ENCODE measurements at regions not wholly inside any gene's neighbourhood (a gene's known extent, or its start where the extent isn't known, plus 50 kb on each side); places are given as distances from the start of the nearest gene placed in this dataset.

DNA sequence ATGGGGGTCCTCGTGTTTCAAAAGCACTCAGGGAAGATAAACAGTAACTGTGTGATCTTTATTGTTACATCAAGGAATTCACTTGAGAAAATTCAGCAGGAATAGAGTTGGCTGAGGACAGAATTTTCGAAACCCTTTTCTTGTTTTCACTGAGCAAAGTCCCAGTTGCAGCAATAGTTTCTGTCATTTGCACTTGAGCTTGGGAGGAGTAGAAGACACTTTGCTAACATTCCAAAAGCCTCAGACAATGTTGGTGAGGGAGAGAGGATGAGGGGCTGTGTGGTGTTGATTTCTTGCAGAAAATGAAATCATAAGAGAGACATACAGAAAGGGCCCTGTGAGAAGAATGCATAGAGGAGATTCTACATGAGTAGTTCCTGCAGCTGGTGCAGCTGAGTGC is 151.9 kb upstream of the DIPK2B start:
- DNase-seq: no peak

GRCh38 chrX:45351478-45351877 is 150.8 kb upstream of the DIPK2B start:
- no peak for DNase-seq

- no peak for DNase-seq
Observed at GRCh38 chrX:45348296-45348695, 147.6 kb upstream of the DIPK2B start.

- DNase-seq: no peak
Observed at GRCh38 chrX:45347877-45348276, 147.2 kb upstream of the DIPK2B start.

DNA sequence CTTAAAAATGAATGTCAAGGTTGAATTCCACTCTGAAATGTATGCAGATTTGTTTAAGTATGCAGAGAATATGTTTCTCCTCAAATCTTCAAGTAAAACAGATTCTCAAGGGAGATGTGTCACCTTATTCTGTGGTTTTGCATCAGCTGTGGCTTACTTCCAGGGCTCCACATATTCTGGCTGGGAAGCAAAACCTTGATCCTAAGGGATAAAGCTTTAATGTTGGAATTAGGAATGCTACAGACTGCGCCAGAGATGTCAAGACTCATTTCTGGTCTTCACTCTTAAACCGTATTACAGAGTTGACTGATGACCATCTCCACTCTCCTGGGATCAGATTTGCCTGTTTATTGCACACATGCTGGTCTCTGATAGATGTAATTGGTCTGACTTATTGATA is 143.9 kb upstream of the DIPK2B start:
- DNase-seq: no peak

GRCh38 chrX:45329217-45329616 is 128.5 kb upstream of the DIPK2B start:
- no peak for DNase-seq

- no peak for DNase-seq
Observed at GRCh38 chrX:45324941-45325340, 124.3 kb upstream of the DIPK2B start.

- no peak for DNase-seq
Observed at GRCh38 chrX:45323387-45323786, 122.7 kb upstream of the DIPK2B start.

GRCh38 chrX:45322820-45323219 is 122.1 kb upstream of the DIPK2B start:
- DNase-seq: no peak

GRCh38 chrX:45322382-45322781 is 121.7 kb upstream of the DIPK2B start:
- no peak for DNase-seq

- no peak for DNase-seq
Observed at GRCh38 chrX:45320191-45320590, 119.5 kb upstream of the DIPK2B start.

- no peak for DNase-seq
Observed at GRCh38 chrX:45309801-45310200, 109.1 kb upstream of the DIPK2B start.

DNA sequence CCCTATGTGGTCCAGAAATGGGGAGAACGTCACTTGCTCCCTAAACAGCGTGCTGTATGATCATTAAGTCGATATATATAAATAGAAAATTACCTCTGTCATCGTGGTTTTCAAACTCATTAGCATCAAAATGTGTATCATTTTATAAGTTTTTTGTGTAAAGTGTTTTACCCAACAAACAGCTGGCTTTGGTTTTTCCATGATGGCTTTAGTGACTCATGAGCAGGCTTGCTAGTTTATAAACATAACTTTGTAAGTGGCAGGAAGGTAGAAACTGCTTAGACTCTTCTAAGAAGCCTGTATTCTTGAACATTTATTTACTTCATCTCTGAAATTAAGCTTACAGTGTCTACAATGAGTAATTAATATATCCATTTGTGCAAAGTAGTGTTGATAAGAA is 108.4 kb upstream of the DIPK2B start:
- DNase-seq: no peak

DNA sequence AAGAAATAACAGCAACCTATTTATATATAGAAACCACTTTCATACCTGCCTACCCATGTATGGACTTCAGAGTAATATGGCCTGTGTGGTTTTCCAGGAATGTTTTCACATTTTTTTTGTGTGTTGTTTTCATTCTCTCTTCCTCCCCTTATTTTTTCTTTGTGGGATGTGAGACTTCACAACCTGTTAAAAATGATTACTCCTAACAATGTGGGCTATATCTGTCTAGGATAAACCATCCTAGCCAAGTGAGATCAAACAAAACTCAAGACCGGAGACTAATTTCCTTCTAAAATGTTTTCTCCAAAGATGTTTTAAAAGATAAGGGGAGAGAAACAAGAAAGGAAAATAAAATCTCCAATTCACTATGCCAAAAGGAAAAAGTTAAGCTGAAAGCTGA is 106.1 kb upstream of the DIPK2B start:
- no peak for DNase-seq

GRCh38 chrX:45300638-45301037 is 100.0 kb upstream of the DIPK2B start:
- DNase-seq: no peak

- DNase-seq: no peak
Observed at GRCh38 chrX:45295259-45295986, 94.7 kb upstream of the DIPK2B start.

DNA sequence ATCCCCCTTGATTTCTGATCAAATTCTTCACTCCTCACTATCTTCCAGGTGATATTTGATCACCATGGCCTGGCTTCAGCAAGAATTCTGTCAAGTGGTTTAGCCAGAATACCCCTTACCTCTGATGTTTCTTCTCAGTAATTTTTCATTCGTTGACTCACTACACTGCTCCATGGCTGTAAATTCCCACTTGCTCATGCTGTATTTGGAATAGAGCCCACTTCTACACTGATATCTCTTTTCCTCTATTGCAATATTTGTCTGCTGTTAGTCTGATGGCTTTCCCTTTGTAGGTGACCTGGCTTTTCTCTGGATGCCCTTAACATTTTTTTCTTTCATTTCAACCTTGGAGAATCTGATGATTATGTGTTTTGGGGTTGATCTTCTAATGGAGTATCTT is 73.9 kb upstream of the DIPK2B start:
- no peak for DNase-seq

DNA sequence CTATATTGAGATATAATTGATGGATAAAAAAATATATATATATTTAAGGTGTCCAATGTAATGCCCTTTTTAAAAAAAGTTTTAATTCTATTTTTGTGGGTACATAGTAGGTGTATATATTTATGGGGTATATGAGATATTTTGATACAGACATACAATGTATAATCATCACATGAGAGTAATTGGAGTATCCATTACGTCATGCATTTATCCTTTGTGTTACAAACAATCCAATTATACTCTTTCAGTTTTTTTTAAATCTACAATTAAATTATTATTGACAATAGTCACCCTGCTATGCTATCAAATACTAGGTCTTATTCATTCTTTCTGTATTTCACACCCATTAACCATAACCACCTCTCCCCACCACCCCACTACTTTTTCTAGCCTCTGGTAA is 66.3 kb upstream of the DIPK2B start:
- no peak for DNase-seq

DNA sequence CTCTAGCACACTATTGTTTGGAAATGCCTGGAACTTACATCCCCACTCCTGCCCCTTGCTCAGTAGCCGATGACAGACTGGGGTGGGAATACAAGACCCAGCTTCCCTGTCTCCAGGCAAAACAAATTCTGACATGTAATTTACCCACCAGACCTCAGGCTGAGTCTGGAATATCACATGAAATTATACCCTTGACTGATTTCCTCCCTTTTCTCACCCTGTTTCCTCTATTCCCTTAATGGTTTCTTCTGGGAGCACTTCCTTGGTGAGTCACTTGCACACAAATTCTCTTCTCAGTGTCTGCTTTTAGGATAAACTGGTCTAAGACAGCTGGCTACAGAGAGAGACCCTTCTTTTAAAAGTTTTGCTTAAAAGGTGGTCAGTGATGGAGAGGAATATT is 65.8 kb upstream of the DIPK2B start:
- DNase-seq: no peak

- DNase-seq: no peak
Observed at GRCh38 chrX:45264865-45265264, 64.2 kb upstream of the DIPK2B start.

DNA sequence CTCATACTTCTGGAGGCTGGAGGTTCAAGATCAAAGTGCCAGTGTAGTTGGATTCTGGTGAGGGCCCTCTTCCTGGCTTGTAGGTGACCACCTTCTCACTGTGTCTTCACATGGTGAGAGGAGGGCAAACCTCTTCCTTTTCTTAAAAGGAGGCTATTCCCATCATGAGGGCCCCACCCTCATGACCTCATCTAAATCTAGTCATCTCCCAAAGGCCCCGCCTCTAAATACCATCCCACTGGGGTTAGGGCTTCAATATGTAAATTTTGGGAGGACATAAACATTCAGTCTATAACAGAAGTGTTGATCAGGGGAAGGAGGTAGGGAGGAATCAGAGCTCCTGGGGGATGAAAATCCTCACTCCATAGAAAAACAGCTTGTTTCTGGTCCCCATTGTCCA is 60.8 kb upstream of the DIPK2B start:
- no peak for DNase-seq

DNA sequence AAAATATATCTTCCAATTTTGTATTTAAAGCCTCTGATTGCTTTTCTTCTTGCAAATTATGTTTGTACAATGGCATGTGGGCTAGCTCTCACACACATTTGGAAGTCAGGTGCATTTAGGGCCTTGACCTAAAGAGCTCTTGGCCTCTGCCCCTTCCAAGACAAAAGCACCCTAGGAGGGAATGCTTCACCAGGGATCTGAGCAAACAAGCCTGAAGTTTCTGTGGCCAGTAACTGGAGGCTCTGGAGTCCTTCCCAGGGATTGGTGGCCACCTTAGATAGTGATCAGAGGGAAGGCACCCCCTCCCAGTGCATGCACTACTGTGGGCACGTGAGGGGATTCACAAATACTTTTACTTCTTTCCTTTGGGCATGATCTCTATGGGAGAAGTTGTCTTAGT is 60.3 kb upstream of the DIPK2B start:
- DNase-seq: no peak

DNA sequence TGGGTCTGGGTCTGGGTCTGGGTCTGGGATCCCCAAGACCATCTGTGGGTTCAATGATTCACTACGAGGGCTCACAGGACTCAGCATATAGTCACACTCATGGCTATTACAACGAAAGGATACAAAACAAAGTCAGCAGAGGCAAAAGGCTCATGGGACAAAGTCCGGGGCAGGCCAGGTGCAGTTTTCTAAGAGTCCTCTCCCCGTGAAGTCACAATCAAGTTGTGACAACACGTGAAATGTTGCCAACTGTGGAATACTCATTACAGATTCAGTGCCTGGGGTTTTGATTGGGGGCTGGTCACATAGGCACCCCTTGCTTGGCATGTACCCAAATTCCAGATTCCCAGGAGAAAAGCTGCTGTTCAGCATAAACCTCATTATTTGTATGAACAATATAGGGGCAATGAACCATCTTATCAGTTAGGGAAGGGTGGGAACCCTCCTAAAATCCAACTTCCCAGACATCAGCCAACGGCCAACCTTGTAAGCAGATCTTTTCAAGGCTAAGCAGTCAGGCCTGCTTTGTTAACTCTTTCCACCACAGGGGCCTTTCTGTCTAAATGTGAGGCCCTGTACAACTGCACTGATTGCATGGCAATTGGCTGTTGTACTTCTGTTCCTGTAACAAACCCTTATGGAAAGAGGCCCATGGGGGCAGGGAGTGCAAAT is 58.2 kb upstream of the DIPK2B start:
- no peak for DNase-seq
